ENCODE measurements at regions not wholly inside any gene's neighbourhood (a gene's known extent, or its start where the extent isn't known, plus 50 kb on each side); places are given as distances from the start of the nearest gene placed in this dataset.

GRCh38 chrX:42247241-42247640, 323.9 kb upstream of the CASK start:
- TF ChIP-seq CTCF (conservative IDR thresholded peaks at IDR 0.05; ENCODE audit: low read depth, low read length) (no peak), EZH2 (IDR thresholded peaks at IDR 0.05; ENCODE audit: borderline replicate concordance, low read depth, low read length, poor library complexity, severe bottlenecking) (no peak)

Measured in A673 (cell line).